Progenitor cell of endocrine pancreas (in vitro differentiated cells): ENCODE measurements at regions not wholly inside any gene's neighbourhood (a gene's known extent, or its start where the extent isn't known, plus 50 kb on each side); places are given as distances from the start of the nearest gene placed in this dataset.

Experiments used
- DNase-seq: peaks from one replicate; pipeline ENCODE4 v3.0.0; 2021; ENCODE audit warnings: low spot score; ENCODE audit not compliant: unreplicated experiment
- H3K27ac Mint-ChIP-seq: 2 replicates; pipeline ENCODE4 v1.8.0; 2021; ENCODE audit warnings: mild to moderate bottlenecking, moderate library complexity, mixed read lengths
- H3K27me3 Mint-ChIP-seq: 2 replicates; pipeline ENCODE4 v1.8.0; 2021; ENCODE audit warnings: mixed read lengths
- H3K36me3 Mint-ChIP-seq: 2 replicates; pipeline ENCODE4 v1.8.0; 2022; ENCODE audit warnings: mixed read lengths; ENCODE audit not compliant: insufficient read depth
- H3K4me1 Mint-ChIP-seq: 2 replicates; pipeline ENCODE4 v1.8.0; 2021; ENCODE audit warnings: low read depth, mixed read lengths
- H3K4me3 Mint-ChIP-seq: 2 replicates; pipeline ENCODE4 v1.8.0; 2021; ENCODE audit warnings: low read depth, mild to moderate bottlenecking, moderate library complexity, mixed read lengths
- H3K9me3 Mint-ChIP-seq: 2 replicates; pipeline ENCODE4 v1.8.0; 2021; ENCODE audit warnings: low read depth, mixed read lengths
- TF ChIP-seq, protein P1 (sequence below): fragments of 200-600 bp; sonication (generic); IDR thresholded peaks from one replicate; pipeline ENCODE4 v1.5.0; 2021; ENCODE audit warnings: antibody characterized with exemption, mild to moderate bottlenecking; ENCODE audit not compliant: unreplicated experiment

DNA sequence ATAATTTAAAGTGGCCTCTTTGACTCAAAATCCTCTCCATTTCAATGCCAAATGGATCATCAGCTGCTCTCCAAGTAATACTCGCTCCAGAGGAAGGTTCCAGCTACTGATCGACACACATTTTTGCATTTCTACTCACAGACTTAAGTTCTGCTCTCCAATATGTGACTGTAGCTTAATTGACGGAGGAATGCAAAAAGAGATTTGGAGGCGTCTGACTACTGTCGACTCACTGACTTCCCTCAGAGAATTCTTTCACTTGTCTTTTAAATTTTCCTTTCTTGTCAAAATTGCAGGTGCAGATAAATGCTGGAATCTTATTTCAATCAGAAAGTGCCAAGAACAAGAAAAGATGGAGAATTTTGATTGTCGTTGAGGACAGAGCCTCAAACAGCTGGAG lies 84.1 kb upstream of the PAPOLG start:
- Mint-ChIP-seq H3K9me3 (no peaks in the 10 kb centered on the region), H3K27me3 (peaks cover 14% of the 10 kb centered on the region), H3K27ac (no peak overlapping the region), H3K4me3 (no peak overlapping the region), H3K36me3 (no peaks in the 10 kb centered on the region), H3K4me1 (no peaks in the 10 kb centered on the region)
- TF ChIP-seq, protein P1, sequence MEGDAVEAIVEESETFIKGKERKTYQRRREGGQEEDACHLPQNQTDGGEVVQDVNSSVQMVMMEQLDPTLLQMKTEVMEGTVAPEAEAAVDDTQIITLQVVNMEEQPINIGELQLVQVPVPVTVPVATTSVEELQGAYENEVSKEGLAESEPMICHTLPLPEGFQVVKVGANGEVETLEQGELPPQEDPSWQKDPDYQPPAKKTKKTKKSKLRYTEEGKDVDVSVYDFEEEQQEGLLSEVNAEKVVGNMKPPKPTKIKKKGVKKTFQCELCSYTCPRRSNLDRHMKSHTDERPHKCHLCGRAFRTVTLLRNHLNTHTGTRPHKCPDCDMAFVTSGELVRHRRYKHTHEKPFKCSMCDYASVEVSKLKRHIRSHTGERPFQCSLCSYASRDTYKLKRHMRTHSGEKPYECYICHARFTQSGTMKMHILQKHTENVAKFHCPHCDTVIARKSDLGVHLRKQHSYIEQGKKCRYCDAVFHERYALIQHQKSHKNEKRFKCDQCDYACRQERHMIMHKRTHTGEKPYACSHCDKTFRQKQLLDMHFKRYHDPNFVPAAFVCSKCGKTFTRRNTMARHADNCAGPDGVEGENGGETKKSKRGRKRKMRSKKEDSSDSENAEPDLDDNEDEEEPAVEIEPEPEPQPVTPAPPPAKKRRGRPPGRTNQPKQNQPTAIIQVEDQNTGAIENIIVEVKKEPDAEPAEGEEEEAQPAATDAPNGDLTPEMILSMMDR: no peak
- no peak for DNase-seq

DNA sequence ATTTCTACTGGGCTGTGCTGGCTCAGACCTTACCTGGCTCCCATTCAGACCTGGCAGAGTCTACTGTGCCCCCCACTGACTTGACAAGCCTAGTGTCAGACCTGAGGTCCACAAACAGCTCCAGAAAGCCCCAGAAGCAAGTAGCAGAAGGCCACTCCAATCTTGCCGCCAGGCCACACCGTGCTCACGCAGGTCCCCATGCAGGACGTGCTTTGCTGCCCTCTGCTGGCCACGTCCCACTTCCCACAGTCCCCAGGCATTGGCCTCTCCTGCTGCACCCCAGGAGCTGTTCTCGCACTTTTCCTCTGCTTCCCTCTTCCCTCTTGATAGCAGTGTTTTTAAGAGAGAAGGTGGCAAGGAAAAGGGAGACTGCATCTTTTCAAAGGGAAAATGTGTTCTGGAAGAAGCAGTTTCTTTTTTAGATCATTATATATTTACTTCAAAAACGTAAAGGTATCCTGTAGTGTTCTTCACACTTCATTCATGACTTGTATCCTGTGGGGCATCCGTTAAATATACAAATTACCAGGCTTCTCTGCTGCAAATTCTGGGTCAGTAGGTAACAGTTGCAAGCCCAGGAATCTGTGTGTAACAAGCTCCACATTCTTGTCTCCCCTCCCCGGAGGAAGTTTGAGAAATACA lies 81.4 kb upstream of the PAPOLG start:
- Mint-ChIP-seq H3K9me3 (no peaks in the 10 kb centered on the region), H3K4me3 (no peak overlapping the region), H3K27ac (peak overlapping the region; percentile 41), H3K36me3 (no peaks in the 10 kb centered on the region), H3K27me3 (peaks cover 19% of the 10 kb centered on the region), H3K4me1 (no peaks in the 10 kb centered on the region)
- TF ChIP-seq, protein P1: peak; percentile 94
- DNase-seq: peak; percentile 86

DNA sequence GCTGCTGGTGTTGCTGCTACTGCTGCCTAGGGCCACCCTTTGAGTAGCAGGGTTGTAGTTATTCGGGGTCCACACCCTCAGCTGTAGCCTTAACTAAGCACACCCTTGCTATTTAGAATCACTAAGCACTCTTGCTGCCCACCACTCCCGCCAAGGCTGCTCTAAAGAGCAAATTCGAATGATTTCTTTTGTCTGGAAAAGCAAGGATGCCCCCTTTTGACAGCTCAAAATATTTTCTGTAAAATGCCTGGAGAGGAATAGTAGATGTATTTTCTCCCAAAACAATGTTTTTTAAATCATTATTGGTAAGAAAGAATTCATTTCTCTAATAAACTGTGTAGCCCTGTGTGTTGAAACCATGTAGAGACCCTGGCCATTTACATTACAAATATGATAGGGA lies 80.8 kb upstream of the PAPOLG start:
- Mint-ChIP-seq H3K27me3 (peaks cover 23% of the 10 kb centered on the region), H3K27ac (no peak overlapping the region), H3K4me1 (no peaks in the 10 kb centered on the region), H3K9me3 (no peaks in the 10 kb centered on the region), H3K36me3 (no peaks in the 10 kb centered on the region), H3K4me3 (no peak overlapping the region)
- DNase-seq: no peak
- TF ChIP-seq, protein P1: no peak

DNA sequence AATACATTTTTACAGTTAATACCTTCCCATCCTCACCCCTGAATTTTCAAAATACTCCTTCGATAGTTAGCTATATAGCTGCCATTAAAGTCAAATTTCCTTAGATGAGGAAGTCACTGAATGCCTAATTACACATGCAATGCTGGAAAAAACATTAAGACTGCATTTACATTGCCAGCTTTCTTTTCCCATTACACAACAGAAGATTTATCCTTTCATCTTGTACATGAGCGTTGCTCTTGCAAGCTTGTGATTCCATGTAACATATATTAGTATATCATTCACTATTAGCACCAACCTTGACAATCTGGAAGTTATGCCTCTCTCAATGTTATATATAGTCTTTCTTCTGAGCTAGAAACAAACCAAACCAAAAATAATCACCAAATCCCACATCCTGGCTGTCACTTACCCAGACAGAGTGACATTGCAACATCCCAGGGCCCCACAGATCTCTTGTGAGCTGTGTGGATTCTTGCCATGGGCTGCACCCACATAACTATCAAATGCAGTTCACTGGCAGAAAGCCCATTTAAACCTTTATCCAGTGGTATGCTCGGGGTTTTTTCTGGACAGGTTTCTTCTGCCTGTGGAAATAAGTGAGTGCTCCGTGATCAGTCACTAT lies 79.2 kb upstream of the PAPOLG start:
- TF ChIP-seq, protein P1: no peak
- H3K4me3 Mint-ChIP-seq: no peak overlapping the region
- no peak for DNase-seq
- peaks cover 17% of the 10 kb centered on the region for H3K27me3 Mint-ChIP-seq
- H3K36me3 Mint-ChIP-seq: no peaks in the 10 kb centered on the region
- no peak overlapping the region for H3K27ac Mint-ChIP-seq
- no peaks in the 10 kb centered on the region for H3K9me3 Mint-ChIP-seq
- H3K4me1 Mint-ChIP-seq: no peaks in the 10 kb centered on the region

DNA sequence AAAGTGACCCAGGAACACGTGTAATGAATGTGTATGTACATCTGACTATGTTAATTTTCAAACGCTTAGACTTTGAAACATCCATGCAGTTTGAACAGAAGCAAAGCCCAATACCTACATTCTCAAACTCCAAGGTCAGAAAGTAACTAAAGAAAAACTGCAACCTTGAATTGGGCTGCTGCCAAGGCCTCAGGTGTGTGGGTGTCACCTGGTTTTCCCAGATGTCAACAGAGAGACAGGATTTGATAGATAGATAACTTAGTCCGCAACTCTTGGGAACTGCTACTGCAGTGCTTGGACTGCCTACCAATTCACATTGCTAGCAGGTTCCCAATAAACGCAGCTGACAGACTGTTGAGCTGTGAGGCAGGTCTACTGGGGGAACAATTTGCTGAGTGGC lies 78.7 kb upstream of the PAPOLG start:
- TF ChIP-seq, protein P1: no peak
- Mint-ChIP-seq H3K27ac (no peak overlapping the region), H3K4me3 (no peak overlapping the region), H3K36me3 (no peaks in the 10 kb centered on the region), H3K27me3 (peaks cover 12% of the 10 kb centered on the region), H3K9me3 (no peaks in the 10 kb centered on the region), H3K4me1 (no peaks in the 10 kb centered on the region)
- no peak for DNase-seq
